ENCODE measurements at regions not wholly inside any gene's neighbourhood (a gene's known extent, or its start where the extent isn't known, plus 50 kb on each side); places are given as distances from the start of the nearest gene placed in this dataset.
A peak's percentile ranks its signal among the peaks of the same experiment; 100 is the strongest.

DNA sequence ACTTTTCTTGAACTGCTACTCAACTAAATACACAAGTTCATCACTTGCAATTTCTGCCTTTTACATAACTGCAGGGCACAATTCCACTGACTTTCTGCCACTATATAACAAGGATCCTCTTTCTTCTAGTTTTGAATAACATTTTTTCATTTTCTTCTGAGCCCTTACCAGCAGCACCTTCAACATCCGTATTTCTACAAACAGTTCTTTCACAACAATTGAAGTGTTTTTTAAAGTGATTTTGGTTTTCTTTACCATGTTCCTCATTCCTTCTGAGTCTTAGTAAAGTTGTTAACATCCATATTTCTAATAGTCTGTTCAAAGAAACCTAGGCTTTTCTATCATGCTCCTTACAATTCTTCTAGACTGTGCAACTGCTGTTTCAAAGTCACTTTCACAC lies 127.2 kb upstream of the PITX1 start:
- H3K23ac ChIP-seq (ENCODE audit: low read length), result no peak overlapping the region
- no peak overlapping the region for H2BK5ac ChIP-seq (ENCODE audit: low read depth, low read length, poor library complexity)
- H4K91ac ChIP-seq (ENCODE audit: low read depth, low read length), result no peak overlapping the region
- no peak overlapping the region for H3K14ac ChIP-seq (ENCODE audit: low read length)
- no peaks in the 10 kb centered on the region for H3K79me2 ChIP-seq (ENCODE audit: control insufficient read depth, insufficient read depth, low read length, poor library complexity)
- no peaks in the 10 kb centered on the region for H3K4me1 ChIP-seq (ENCODE audit: control insufficient read depth in 1 of 2, insufficient read depth in 2 of 2, low read length in 2 of 2)
- H3K4me3 ChIP-seq (ENCODE audit: low read depth, low read length), result no peak overlapping the region
- H2BK120ac ChIP-seq (ENCODE audit: insufficient read depth, low read length, poor library complexity), result no peak overlapping the region
- H3K9me3 ChIP-seq (ENCODE audit: insufficient read depth, low read depth, low read length), result peaks cover 2% of the 10 kb centered on the region
- no peak overlapping the region for H2BK12ac ChIP-seq (ENCODE audit: low read length)
- H2AK5ac ChIP-seq (ENCODE audit: low read length), result no peak overlapping the region
- no peak overlapping the region for H3K4ac ChIP-seq (ENCODE audit: low read depth, low read length)
- H3K27me3 ChIP-seq (ENCODE audit: insufficient read depth, low read length), result no peaks in the 10 kb centered on the region
- H3K79me1 ChIP-seq (ENCODE audit: low read length), result no peaks in the 10 kb centered on the region
- no peak overlapping the region for H2AFZ ChIP-seq (ENCODE audit: insufficient read depth, low read length, poor library complexity)
- H3K9ac ChIP-seq (ENCODE audit: low read length), result no peak overlapping the region
- no peaks in the 10 kb centered on the region for H3K36me3 ChIP-seq (ENCODE audit: control insufficient read depth in 1 of 2, insufficient read depth in 2 of 2, low read length in 2 of 2)
- H3K4me2 ChIP-seq (ENCODE audit: low read length), result no peak overlapping the region
- no peak overlapping the region for H3K18ac ChIP-seq (ENCODE audit: low read length)
- H3K27ac ChIP-seq (ENCODE audit: low read depth, low read length), result no peak overlapping the region
- no peak overlapping the region for H4K8ac ChIP-seq (ENCODE audit: low read depth, low read length)
- WGBS (ENCODE audit: extremely low coverage, insufficient coverage, insufficient read length), result no CpG with 5 or more reads among the region's 1 CpG
- DNase-seq, result no peak
- H4K12ac ChIP-seq (ENCODE audit: low read depth, low read length), result no peak overlapping the region

DNA sequence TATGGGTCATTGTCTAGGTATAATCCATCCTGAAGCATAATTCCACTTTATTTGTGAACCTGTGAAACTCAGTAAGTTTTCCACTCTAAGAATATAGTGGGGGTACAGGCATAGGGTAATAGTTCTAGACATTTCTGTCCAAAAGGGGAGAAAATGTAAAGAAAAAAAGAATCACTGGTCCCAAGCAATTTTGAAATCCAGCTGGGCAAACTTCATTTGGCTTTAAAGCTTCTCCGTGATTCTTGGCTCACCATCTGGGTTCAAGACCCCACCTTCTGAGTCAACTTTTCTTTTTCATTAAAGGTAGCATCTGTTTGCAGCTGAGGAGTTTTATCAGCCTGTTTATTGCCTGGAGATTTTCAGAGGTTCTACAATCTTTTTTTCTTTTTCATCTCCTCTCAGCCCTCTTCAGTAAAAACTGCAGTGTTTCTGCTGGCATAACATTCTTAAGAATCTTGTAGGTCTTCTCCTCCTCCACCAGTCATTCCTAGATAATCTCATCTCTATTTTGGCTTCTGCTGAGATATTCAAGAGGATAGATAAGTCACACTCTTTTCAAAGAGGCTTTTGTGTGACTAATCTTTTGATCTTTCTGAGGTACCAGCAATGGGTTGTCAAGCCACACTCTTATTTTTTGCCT lies 126.1 kb upstream of the PITX1 start:
- Histone ChIP-seq H3K4ac (ENCODE audit: low read depth, low read length) (no peak overlapping the region), H2BK12ac (ENCODE audit: low read length) (no peak overlapping the region), H3K23ac (ENCODE audit: low read length) (no peak overlapping the region), H3K36me3 (ENCODE audit: control insufficient read depth in 1 of 2, insufficient read depth in 2 of 2, low read length in 2 of 2) (no peaks in the 10 kb centered on the region), H3K79me2 (ENCODE audit: control insufficient read depth, insufficient read depth, low read length, poor library complexity) (no peaks in the 10 kb centered on the region), H2BK5ac (ENCODE audit: low read depth, low read length, poor library complexity) (no peak overlapping the region), H3K4me3 (ENCODE audit: low read depth, low read length) (no peak overlapping the region), H3K79me1 (ENCODE audit: low read length) (no peaks in the 10 kb centered on the region), H2AK5ac (ENCODE audit: low read length) (no peak overlapping the region), H2BK120ac (ENCODE audit: insufficient read depth, low read length, poor library complexity) (no peak overlapping the region), H3K27ac (ENCODE audit: low read depth, low read length) (no peak overlapping the region), H3K14ac (ENCODE audit: low read length) (no peak overlapping the region), H3K4me1 (ENCODE audit: control insufficient read depth in 1 of 2, insufficient read depth in 2 of 2, low read length in 2 of 2) (no peaks in the 10 kb centered on the region), H3K9ac (ENCODE audit: low read length) (no peak overlapping the region), H3K9me3 (ENCODE audit: insufficient read depth, low read depth, low read length) (peaks cover 6% of the 10 kb centered on the region), H3K18ac (ENCODE audit: low read length) (no peak overlapping the region), H3K4me2 (ENCODE audit: low read length) (no peak overlapping the region), H4K8ac (ENCODE audit: low read depth, low read length) (no peak overlapping the region), H4K91ac (ENCODE audit: low read depth, low read length) (no peak overlapping the region), H2AFZ (ENCODE audit: insufficient read depth, low read length, poor library complexity) (no peak overlapping the region), H4K12ac (ENCODE audit: low read depth, low read length) (no peak overlapping the region), H3K27me3 (ENCODE audit: insufficient read depth, low read length) (no peaks in the 10 kb centered on the region)
- WGBS (ENCODE audit: extremely low coverage, insufficient coverage, insufficient read length), result no CpG with 5 or more reads among the region's 1 CpG
- peak; percentile 16 to 90 for DNase-seq

DNA sequence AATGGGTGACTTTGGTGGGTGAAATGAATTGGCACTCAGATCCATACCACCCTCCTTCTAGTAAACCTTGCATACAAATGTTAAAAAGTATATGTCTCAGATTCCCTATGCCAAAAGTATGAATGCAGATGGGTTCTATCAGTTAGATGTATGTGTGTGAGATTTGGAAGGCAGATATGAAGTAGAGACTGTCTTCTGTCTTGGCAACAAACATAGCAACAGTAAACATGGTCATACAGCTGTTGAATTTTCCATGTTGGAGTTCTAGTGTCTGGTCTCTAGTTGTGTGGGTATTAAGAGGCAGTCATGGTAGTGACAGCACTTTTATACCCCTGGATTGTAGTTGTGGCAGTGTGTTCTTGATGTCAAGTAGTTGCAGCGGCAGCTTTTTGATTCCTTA lies 125.6 kb upstream of the PITX1 start:
- Histone ChIP-seq H2BK5ac (ENCODE audit: low read depth, low read length, poor library complexity) (no peak overlapping the region), H3K4ac (ENCODE audit: low read depth, low read length) (no peak overlapping the region), H3K18ac (ENCODE audit: low read length) (no peak overlapping the region), H3K9me3 (ENCODE audit: insufficient read depth, low read depth, low read length) (peaks cover 6% of the 10 kb centered on the region), H2AK5ac (ENCODE audit: low read length) (no peak overlapping the region), H3K4me3 (ENCODE audit: low read depth, low read length) (no peak overlapping the region), H2BK120ac (ENCODE audit: insufficient read depth, low read length, poor library complexity) (no peak overlapping the region), H3K9ac (ENCODE audit: low read length) (no peak overlapping the region), H4K12ac (ENCODE audit: low read depth, low read length) (no peak overlapping the region), H3K14ac (ENCODE audit: low read length) (no peak overlapping the region), H3K23ac (ENCODE audit: low read length) (no peak overlapping the region), H3K27ac (ENCODE audit: low read depth, low read length) (no peak overlapping the region), H3K79me1 (ENCODE audit: low read length) (no peaks in the 10 kb centered on the region), H4K91ac (ENCODE audit: low read depth, low read length) (no peak overlapping the region), H3K4me1 (ENCODE audit: control insufficient read depth in 1 of 2, insufficient read depth in 2 of 2, low read length in 2 of 2) (no peaks in the 10 kb centered on the region), H3K79me2 (ENCODE audit: control insufficient read depth, insufficient read depth, low read length, poor library complexity) (no peaks in the 10 kb centered on the region), H3K4me2 (ENCODE audit: low read length) (no peak overlapping the region), H4K8ac (ENCODE audit: low read depth, low read length) (no peak overlapping the region), H2AFZ (ENCODE audit: insufficient read depth, low read length, poor library complexity) (no peak overlapping the region), H3K36me3 (ENCODE audit: control insufficient read depth in 1 of 2, insufficient read depth in 2 of 2, low read length in 2 of 2) (no peaks in the 10 kb centered on the region), H3K27me3 (ENCODE audit: insufficient read depth, low read length) (no peaks in the 10 kb centered on the region), H2BK12ac (ENCODE audit: low read length) (no peak overlapping the region)
- no CpG with 5 or more reads among the region's 1 CpG for whole genome bisulfite sequencing (ENCODE audit: extremely low coverage, insufficient coverage, insufficient read length)
- peak; percentile 24 to 87 for DNase-seq

DNA sequence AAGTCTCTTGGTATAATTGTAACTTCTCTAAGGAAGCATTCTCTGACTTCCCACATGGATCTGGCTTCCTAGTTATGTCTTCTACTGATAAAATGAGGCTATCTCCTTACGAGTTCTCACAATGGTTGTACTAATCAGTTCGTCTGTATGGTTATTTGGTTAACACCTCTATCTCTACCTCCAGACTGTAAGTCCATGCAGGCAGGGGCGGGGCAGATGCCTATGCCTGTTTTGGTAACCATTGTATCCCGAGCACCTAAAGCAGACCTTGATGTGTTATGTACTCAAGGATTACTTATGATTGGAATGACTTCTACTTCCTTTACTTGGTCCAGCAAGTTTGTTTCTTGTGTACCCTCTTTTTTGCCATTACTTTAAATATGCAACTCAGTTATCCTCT lies 125.0 kb upstream of the PITX1 start:
- Histone ChIP-seq H2BK120ac (ENCODE audit: insufficient read depth, low read length, poor library complexity) (no peak overlapping the region), H2AK5ac (ENCODE audit: low read length) (no peak overlapping the region), H4K91ac (ENCODE audit: low read depth, low read length) (no peak overlapping the region), H2BK5ac (ENCODE audit: low read depth, low read length, poor library complexity) (no peak overlapping the region), H3K14ac (ENCODE audit: low read length) (no peak overlapping the region), H3K4me3 (ENCODE audit: low read depth, low read length) (no peak overlapping the region), H3K4me2 (ENCODE audit: low read length) (no peak overlapping the region), H3K27me3 (ENCODE audit: insufficient read depth, low read length) (no peaks in the 10 kb centered on the region), H3K79me2 (ENCODE audit: control insufficient read depth, insufficient read depth, low read length, poor library complexity) (no peaks in the 10 kb centered on the region), H3K4ac (ENCODE audit: low read depth, low read length) (no peak overlapping the region), H3K79me1 (ENCODE audit: low read length) (no peaks in the 10 kb centered on the region), H3K27ac (ENCODE audit: low read depth, low read length) (no peak overlapping the region), H2BK12ac (ENCODE audit: low read length) (no peak overlapping the region), H2AFZ (ENCODE audit: insufficient read depth, low read length, poor library complexity) (no peak overlapping the region), H3K23ac (ENCODE audit: low read length) (no peak overlapping the region), H4K8ac (ENCODE audit: low read depth, low read length) (no peak overlapping the region), H3K18ac (ENCODE audit: low read length) (no peak overlapping the region), H3K4me1 (ENCODE audit: control insufficient read depth in 1 of 2, insufficient read depth in 2 of 2, low read length in 2 of 2) (no peaks in the 10 kb centered on the region), H4K12ac (ENCODE audit: low read depth, low read length) (no peak overlapping the region), H3K9ac (ENCODE audit: low read length) (no peak overlapping the region), H3K9me3 (ENCODE audit: insufficient read depth, low read depth, low read length) (peaks cover 6% of the 10 kb centered on the region), H3K36me3 (ENCODE audit: control insufficient read depth in 1 of 2, insufficient read depth in 2 of 2, low read length in 2 of 2) (no peaks in the 10 kb centered on the region)
- no CpG with 5 or more reads among the region's 4 CpGs for WGBS (ENCODE audit: extremely low coverage, insufficient coverage, insufficient read length)
- peak; percentile 77 to 83 for DNase-seq
